Testis (tissue), 2 donors: ENCODE measurements at regions not wholly inside any gene's neighbourhood (a gene's known extent, or its start where the extent isn't known, plus 50 kb on each side); places are given as distances from the start of the nearest gene placed in this dataset.

Source experiments
- DNase-seq: peaks from one replicate; pipeline ENCODE4 v3.0.0-alpha.2; 2019
- H3K27ac ChIP-seq, 2 donors: fragments of 200-600 bp; sonication (generic); one replicate each; pipeline ENCODE4 v1.5.1; 2019
- H3K27me3 ChIP-seq: fragments of 200-600 bp; sonication (generic); one replicate; pipeline ENCODE4 v1.5.1; 2019
- H3K36me3 ChIP-seq: fragments of 200-600 bp; sonication (generic); one replicate; pipeline ENCODE4 v1.5.1; 2017; ENCODE audit warnings: low read depth; ENCODE audit errors: missing control alignments
- H3K4me1 ChIP-seq: fragments of 200-600 bp; sonication (generic); one replicate; pipeline ENCODE4 v1.5.1; 2019
- H3K4me3 ChIP-seq, 2 donors: fragments of 200-600 bp; sonication (generic); one replicate each; pipeline ENCODE4 v1.5.1; 2017 to 2019
- H3K9me3 ChIP-seq: fragments of 200-600 bp; sonication (generic); one replicate; pipeline ENCODE4 v1.5.1; 2017
- POLR2A ChIP-seq: fragments of 450-650 bp; IDR thresholded peaks from one replicate; pipeline ENCODE4 v1.6.1; 2017; ENCODE audit warnings: antibody characterized with exemption, mild to moderate bottlenecking, moderate library complexity
- WGBS, 2 donors: methylation state at CpG; one replicate each; pipeline ENCODE4 v1.1.5; 2018; 5-methylcytosine and 5-hydroxymethylcytosine counted together
- intact Hi-C: fragments of 100-400 bp; cut with DNase I; formaldehyde crosslinking; loops from one replicate; pipeline ENCODE4 v1.15.1; 2023; ENCODE audit warnings: low total_unique reads
- TF ChIP-seq, protein P1 (sequence below), 3 experiments: fragments of 450-650 bp in 2 of 3; fragments of 200-600 bp in 1 of 3; sonication (generic) in 1 of 3; IDR thresholded peaks; one replicate each; pipeline ENCODE4 v1.5.1; 2016 to 2019; ENCODE audit warnings: antibody characterized with exemption in 3 of 3, mild to moderate bottlenecking in 2 of 3, moderate library complexity in 1 of 3

DNA sequence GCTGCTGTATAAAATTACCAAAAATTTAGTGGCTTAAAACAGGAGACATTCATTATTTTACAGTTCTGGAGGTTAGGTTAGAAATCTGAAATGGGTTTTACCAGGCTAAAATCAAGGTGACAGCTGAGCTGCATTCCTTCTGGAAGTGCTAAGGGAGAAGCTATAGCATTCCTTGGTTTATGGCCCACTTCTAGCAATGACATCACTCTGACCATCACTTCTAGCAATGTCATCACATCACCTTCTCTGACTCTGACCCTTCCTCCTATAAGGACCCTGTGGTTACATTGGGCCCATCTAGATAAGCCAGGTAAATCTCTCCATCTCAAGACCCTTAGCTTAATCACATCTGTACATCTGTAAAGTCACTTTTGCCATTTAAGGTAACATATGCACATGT, 366.1 kb downstream of the EFNA5 start:
- Histone ChIP-seq H3K4me3 (no peak overlapping the region), H3K27ac (no peak overlapping the region), H3K27me3 (no peaks in the 10 kb centered on the region), H3K4me1 (no peaks in the 10 kb centered on the region), H3K9me3 (no peaks in the 10 kb centered on the region), H3K36me3 (no peaks in the 10 kb centered on the region)
- intact Hi-C loops, result no loop called here
- TF ChIP-seq, protein P1, sequence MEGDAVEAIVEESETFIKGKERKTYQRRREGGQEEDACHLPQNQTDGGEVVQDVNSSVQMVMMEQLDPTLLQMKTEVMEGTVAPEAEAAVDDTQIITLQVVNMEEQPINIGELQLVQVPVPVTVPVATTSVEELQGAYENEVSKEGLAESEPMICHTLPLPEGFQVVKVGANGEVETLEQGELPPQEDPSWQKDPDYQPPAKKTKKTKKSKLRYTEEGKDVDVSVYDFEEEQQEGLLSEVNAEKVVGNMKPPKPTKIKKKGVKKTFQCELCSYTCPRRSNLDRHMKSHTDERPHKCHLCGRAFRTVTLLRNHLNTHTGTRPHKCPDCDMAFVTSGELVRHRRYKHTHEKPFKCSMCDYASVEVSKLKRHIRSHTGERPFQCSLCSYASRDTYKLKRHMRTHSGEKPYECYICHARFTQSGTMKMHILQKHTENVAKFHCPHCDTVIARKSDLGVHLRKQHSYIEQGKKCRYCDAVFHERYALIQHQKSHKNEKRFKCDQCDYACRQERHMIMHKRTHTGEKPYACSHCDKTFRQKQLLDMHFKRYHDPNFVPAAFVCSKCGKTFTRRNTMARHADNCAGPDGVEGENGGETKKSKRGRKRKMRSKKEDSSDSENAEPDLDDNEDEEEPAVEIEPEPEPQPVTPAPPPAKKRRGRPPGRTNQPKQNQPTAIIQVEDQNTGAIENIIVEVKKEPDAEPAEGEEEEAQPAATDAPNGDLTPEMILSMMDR (IDR thresholded peaks at IDR 0.05), result no peak
- TF ChIP-seq POLR2A, result no peak
- DNase-seq, result no peak

DNA sequence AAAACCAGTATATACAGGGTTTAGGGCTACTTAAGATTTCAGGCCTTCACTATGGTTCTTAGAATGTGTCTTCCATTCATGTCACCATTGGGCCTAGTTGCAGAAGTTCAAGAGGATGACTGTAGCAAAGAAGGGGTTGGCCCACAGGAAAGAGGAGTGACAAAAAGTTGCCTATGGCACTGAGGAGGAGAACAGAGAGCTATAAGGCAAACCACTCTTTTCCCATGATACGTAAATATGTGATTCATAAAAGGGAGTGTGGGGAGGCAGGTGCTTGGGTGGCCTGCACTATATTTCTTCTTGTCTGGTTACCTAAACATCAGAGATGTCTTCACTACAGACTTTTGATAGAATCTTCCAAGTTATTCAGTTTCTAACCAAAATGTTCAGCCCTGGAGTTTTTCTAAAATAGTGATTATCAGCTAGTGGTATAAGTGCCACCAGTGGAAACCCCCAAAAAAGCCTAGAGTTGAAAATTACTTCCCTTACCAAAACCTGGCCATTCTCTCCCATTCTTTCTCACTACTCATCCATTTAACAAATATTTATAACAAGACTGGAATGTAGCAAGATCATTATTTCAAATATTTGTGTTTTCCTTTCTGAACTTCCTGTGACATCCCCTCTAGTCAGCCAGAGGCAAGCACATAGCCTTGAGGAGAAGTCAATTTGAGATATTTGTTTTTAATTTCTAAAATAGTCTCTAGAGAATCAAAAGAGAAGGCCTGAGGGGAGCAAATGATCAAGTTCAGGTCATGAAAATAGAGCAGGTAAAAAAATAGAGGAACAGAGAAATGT, 367.4 kb downstream of the EFNA5 start:
- H3K36me3 ChIP-seq, result no peaks in the 10 kb centered on the region
- intact Hi-C loops, result no loop called here
- TF ChIP-seq, protein P1 (IDR thresholded peaks at IDR 0.05), result no peak
- TF ChIP-seq POLR2A, result no peak
- 100% methylated on average over 1 of the region's 1 CpG for WGBS, 2 donors
- no peak overlapping the region for H3K27ac ChIP-seq
- H3K27me3 ChIP-seq, result no peaks in the 10 kb centered on the region
- no peak for DNase-seq
- no peaks in the 10 kb centered on the region for H3K4me1 ChIP-seq
- no peak overlapping the region for H3K4me3 ChIP-seq
- H3K9me3 ChIP-seq, result no peaks in the 10 kb centered on the region

DNA sequence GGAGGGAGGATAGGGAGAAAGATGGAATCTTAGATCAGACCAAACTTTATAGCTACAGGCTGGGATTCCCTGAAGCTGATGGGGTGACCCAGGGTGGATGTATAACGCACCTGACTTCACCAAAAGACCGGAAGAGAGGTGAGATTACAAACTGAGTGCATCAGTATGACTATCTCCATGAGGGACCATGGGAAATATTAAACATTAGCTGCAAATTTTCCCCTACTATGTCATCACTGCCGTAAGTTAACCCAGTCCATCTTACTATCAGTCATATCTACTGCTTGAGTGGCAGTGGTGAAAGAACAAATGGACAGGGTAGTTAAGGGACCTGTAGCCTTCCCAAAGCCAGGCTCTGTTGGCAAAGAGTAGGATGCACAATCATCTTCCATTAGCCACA, 368.3 kb downstream of the EFNA5 start:
- no peak for DNase-seq
- H3K36me3 ChIP-seq, result no peaks in the 10 kb centered on the region
- no peak overlapping the region for H3K27ac ChIP-seq
- no peaks in the 10 kb centered on the region for H3K4me1 ChIP-seq
- H3K4me3 ChIP-seq, result no peak overlapping the region
- intact Hi-C loops, result no loop called here
- WGBS, 2 donors, result 95 to 97% methylated on average over 3 of the region's 3 CpGs
- no peaks in the 10 kb centered on the region for H3K27me3 ChIP-seq
- no peak for TF ChIP-seq POLR2A
- TF ChIP-seq, protein P1 (IDR thresholded peaks at IDR 0.05), result no peak
- no peaks in the 10 kb centered on the region for H3K9me3 ChIP-seq

DNA sequence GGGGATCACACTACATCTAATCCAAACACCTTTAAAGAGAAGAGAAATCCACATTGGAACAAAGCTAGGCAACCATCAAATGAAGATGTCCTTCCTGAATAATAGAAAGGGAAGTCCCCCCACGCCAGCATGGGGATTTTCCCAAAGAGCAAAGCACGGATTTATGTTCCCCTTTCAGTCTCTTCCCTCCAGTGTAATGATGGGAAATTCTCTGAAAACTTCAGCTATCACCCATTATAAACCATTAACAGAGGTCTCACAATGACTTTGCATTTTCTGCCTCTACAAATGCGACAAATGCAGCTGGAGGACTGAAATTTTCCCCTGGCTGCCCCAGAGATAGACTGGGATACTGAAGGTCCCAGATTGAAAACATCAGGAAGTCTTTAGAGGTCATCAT, 368.7 kb downstream of the EFNA5 start:
- 85 to 90% methylated on average over 3 of the region's 3 CpGs for WGBS, 2 donors
- intact Hi-C loops, result no loop called here
- no peaks in the 10 kb centered on the region for H3K4me1 ChIP-seq
- TF ChIP-seq POLR2A, result no peak
- TF ChIP-seq, protein P1 (IDR thresholded peaks at IDR 0.05), result no peak
- DNase-seq, result no peak
- no peak overlapping the region for H3K4me3 ChIP-seq
- no peak overlapping the region for H3K27ac ChIP-seq
- H3K9me3 ChIP-seq, result no peaks in the 10 kb centered on the region
- H3K27me3 ChIP-seq, result no peaks in the 10 kb centered on the region
- H3K36me3 ChIP-seq, result no peaks in the 10 kb centered on the region

DNA sequence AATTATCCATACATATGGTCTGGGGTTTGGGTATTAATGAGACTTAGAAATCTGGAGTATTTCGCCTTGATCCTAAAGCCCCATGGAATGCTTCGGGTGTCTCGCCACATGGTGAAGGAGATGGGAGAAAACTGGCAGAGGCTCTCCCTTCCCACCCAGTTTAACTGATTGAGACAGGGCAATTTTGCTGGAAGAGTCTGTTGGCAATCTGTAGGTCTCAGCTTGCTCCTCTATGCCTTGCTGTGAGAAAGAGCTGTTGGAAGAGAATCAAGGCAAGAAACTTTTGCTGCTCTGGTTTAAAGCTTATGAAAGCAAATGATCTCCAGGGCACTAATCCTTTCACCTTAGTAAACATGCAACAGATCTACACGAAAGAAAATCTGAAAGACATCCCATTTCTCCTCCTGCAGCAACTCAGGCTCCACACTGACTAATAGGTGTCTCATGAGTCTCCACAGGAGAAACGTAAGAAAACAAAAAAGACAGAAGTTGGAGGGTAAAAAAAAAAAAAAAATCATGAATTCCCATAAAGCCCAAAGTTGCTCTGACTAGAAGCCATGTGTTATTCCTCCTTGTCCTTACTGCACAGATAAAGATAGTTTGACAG, 369.9 kb downstream of the EFNA5 start:
- TF ChIP-seq, protein P1 (IDR thresholded peaks at IDR 0.05), result no peak
- TF ChIP-seq POLR2A, result no peak
- no peak for DNase-seq
- WGBS, 2 donors, result 62 to 80% methylated on average over 5 of the region's 5 CpGs
- H3K27me3 ChIP-seq, result no peaks in the 10 kb centered on the region
- H3K4me1 ChIP-seq, result no peaks in the 10 kb centered on the region
- no peaks in the 10 kb centered on the region for H3K9me3 ChIP-seq
- H3K4me3 ChIP-seq, result no peak overlapping the region
- H3K27ac ChIP-seq, result no peak overlapping the region
- intact Hi-C loops, result no loop called here
- H3K36me3 ChIP-seq, result no peaks in the 10 kb centered on the region
